Suprapubic skin (tissue), 4 donors: ENCODE measurements at regions not wholly inside any gene's neighbourhood (a gene's known extent, or its start where the extent isn't known, plus 50 kb on each side); places are given as distances from the start of the nearest gene placed in this dataset.

Experiments
- DNase-seq, 2 donors: peaks; one replicate each; pipeline ENCODE4 v3.0.0-alpha.2; 2019; ENCODE audit warnings: low spot score in 2 of 2
- H3K27ac ChIP-seq: fragments of 200-600 bp; sonication (generic); one replicate; pipeline ENCODE4 v1.5.1; 2019
- H3K27me3 ChIP-seq: fragments of 200-600 bp; sonication (generic); one replicate; pipeline ENCODE4 v1.5.1; 2019
- H3K36me3 ChIP-seq: fragments of 200-600 bp; sonication (generic); one replicate; pipeline ENCODE4 v1.5.1; 2019
- H3K4me1 ChIP-seq: fragments of 200-600 bp; sonication (generic); one replicate; pipeline ENCODE4 v1.5.1; 2019
- H3K4me3 ChIP-seq: fragments of 200-600 bp; sonication (generic); one replicate; pipeline ENCODE4 v1.5.1; 2019; ENCODE audit warnings: mild to moderate bottlenecking
- H3K9me3 ChIP-seq: fragments of 200-600 bp; sonication (generic); one replicate; pipeline ENCODE4 v1.5.1; 2019
- EP300 ChIP-seq: sonication (generic); formaldehyde crosslinking; IDR thresholded peaks from one replicate; pipeline ENCODE4 v1.6.1; 2017; ENCODE audit warnings: antibody characterized with exemption
- POLR2A ChIP-seq, 2 donors: fragments of 450-650 bp; IDR thresholded peaks; one replicate each; pipeline ENCODE4 v1.6.1; 2017; ENCODE audit warnings: antibody characterized with exemption in 2 of 2, mild to moderate bottlenecking in 2 of 2, moderate library complexity in 2 of 2
- POLR2AphosphoS5 ChIP-seq, 3 donors: sonication (generic); formaldehyde crosslinking; IDR thresholded peaks; one replicate each; pipeline ENCODE4 v1.6.1; 2017; ENCODE audit warnings: antibody characterized with exemption in 3 of 3
- WGBS: methylation state at CpG from one replicate; pipeline ENCODE4 v1.1.5; 2018; 5-methylcytosine and 5-hydroxymethylcytosine counted together
- TF ChIP-seq, protein P1 (sequence below), 2 donors: fragments of 200-600 bp in 1 of 2; fragments of 450-650 bp in 1 of 2; sonication (generic) in 1 of 2; IDR thresholded peaks; one replicate each; pipeline ENCODE4 v1.5.1; 2016 to 2019; ENCODE audit warnings: antibody characterized with exemption in 2 of 2, mild to moderate bottlenecking in 1 of 2, moderate library complexity in 1 of 2

DNA sequence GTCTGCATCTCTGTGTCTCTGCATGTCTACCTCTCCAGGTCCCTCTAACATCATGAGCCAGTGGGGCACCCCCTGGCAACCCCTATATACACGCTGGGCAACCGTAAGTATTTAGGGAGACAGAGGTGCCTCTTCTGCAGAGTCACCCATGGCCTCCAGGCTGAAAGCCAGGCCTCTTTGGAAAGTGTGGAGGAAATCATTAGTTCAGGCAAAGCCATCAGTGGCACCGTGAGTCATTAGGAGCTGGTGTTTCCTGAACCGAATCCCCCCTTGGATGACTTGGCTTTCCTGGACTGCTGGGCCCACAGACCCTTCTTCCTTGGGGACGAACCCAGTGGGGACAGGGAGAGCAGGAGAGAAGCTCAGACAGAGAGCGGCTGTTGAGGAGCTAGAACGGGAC, 174.8 kb downstream of the OLFM1 start:
- WGBS: 42% methylated on average over 4 of the region's 7 CpGs
- H3K4me3 ChIP-seq: no peak overlapping the region
- H3K36me3 ChIP-seq: no peaks in the 10 kb centered on the region
- no peak for DNase-seq
- no peaks in the 10 kb centered on the region for H3K9me3 ChIP-seq
- no peaks in the 10 kb centered on the region for H3K4me1 ChIP-seq
- peaks cover 78% of the 10 kb centered on the region for H3K27me3 ChIP-seq
- TF ChIP-seq, protein P1, sequence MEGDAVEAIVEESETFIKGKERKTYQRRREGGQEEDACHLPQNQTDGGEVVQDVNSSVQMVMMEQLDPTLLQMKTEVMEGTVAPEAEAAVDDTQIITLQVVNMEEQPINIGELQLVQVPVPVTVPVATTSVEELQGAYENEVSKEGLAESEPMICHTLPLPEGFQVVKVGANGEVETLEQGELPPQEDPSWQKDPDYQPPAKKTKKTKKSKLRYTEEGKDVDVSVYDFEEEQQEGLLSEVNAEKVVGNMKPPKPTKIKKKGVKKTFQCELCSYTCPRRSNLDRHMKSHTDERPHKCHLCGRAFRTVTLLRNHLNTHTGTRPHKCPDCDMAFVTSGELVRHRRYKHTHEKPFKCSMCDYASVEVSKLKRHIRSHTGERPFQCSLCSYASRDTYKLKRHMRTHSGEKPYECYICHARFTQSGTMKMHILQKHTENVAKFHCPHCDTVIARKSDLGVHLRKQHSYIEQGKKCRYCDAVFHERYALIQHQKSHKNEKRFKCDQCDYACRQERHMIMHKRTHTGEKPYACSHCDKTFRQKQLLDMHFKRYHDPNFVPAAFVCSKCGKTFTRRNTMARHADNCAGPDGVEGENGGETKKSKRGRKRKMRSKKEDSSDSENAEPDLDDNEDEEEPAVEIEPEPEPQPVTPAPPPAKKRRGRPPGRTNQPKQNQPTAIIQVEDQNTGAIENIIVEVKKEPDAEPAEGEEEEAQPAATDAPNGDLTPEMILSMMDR (IDR thresholded peaks at IDR 0.05): no peak
- TF ChIP-seq POLR2A (IDR thresholded peaks at IDR 0.05): no peak
- TF ChIP-seq POLR2AphosphoS5 (IDR thresholded peaks at IDR 0.05): no peak
- TF ChIP-seq EP300: no peak
- no peak overlapping the region for H3K27ac ChIP-seq

DNA sequence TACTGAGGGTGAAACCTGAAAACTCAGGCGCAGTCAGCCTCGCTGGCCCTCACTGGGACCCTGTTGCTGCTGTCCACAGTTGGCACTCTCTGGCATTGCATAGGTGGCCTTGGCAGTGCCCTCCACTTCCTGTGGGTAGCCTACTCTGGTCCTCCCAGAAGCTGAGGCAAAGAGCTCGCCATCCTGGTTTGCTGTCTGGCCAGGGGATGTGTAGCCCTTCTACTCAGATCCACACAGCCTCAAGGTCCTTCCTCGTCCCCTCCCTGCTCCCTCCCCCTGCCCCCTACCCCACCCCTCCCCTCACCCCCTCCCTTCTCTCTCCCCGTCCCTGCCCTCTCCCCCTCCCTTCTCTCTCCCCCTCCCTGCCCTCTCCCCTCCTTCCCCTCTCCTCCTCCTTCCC, 176.0 kb downstream of the OLFM1 start:
- Histone ChIP-seq H3K27ac (no peak overlapping the region), H3K27me3 (peaks cover 81% of the 10 kb centered on the region), H3K9me3 (no peaks in the 10 kb centered on the region), H3K36me3 (no peaks in the 10 kb centered on the region), H3K4me3 (no peak overlapping the region), H3K4me1 (no peaks in the 10 kb centered on the region)
- 32% methylated on average over 3 of the region's 5 CpGs for WGBS
- no peak for DNase-seq
- TF ChIP-seq, protein P1 (IDR thresholded peaks at IDR 0.05): no peak
- TF ChIP-seq POLR2A (IDR thresholded peaks at IDR 0.05): no peak

DNA sequence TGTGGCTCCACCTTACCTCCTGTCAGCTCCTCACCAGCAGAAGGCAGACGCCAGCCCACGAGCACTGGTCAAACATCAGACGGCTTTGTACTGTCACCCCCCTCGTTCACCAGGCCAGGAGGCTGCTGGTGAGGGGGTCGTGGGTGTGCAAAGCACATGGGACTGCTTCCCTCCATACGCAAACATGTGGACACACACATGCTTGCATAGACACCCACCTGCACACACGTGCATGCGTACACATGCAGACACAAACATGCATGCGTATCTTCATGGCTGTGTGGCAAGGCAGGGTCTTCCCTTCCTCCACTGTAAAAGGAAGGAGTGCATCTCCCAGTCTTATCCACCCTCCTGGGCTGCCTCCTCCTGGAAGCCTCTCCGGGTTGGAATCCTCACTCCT, 178.5 kb downstream of the OLFM1 start:
- no peaks in the 10 kb centered on the region for H3K4me1 ChIP-seq
- H3K4me3 ChIP-seq: no peak overlapping the region
- H3K36me3 ChIP-seq: no peaks in the 10 kb centered on the region
- TF ChIP-seq, protein P1 (IDR thresholded peaks at IDR 0.05): no peak
- TF ChIP-seq POLR2A (IDR thresholded peaks at IDR 0.05) (no peak), POLR2AphosphoS5 (IDR thresholded peaks at IDR 0.05) (no peak), EP300 (no peak)
- no peak overlapping the region for H3K27ac ChIP-seq
- no peak for DNase-seq
- 61% methylated on average over 10 of the region's 10 CpGs for WGBS
- H3K9me3 ChIP-seq: no peaks in the 10 kb centered on the region
- H3K27me3 ChIP-seq: peaks cover 80% of the 10 kb centered on the region

DNA sequence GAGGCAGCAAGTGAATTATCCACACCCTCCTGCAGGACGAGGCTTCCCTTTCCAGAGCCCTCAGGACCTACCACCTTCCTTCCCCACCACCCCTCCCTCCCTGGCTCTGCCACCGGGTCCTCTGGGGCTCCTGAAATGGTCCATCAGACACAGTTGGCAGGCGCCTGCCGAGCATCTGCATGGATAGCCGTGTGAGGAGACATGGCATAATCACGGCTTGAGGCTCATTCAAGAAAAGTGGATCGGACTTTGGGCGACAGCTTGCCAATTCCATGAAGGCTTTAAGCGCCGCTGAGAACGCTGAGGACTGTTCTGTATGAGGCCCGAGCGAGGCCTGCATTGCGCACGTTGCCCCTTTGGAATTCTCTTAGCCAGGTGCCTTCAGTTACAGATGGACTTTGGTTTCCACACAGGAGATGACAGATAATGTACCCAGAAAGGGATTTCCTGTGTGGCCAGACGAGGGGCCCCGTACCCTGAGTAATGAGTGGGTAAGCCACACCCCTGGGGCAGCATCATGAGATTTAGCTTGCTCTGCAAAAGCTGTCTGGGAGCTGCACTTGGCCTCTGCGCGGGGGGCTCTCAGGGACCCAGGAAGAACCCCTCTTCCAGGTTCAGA, 179.8 kb downstream of the OLFM1 start:
- no peaks in the 10 kb centered on the region for H3K36me3 ChIP-seq
- H3K4me3 ChIP-seq: no peak overlapping the region
- DNase-seq: no peak
- no peaks in the 10 kb centered on the region for H3K9me3 ChIP-seq
- H3K4me1 ChIP-seq: no peaks in the 10 kb centered on the region
- no peak overlapping the region for H3K27ac ChIP-seq
- H3K27me3 ChIP-seq: peaks cover 79% of the 10 kb centered on the region
- WGBS: 81% methylated on average over 15 of the region's 19 CpGs
- TF ChIP-seq POLR2AphosphoS5 (IDR thresholded peaks at IDR 0.05): no peak
- TF ChIP-seq EP300: no peak
- TF ChIP-seq, protein P1 (IDR thresholded peaks at IDR 0.05): no peak
- TF ChIP-seq POLR2A (IDR thresholded peaks at IDR 0.05): no peak

DNA sequence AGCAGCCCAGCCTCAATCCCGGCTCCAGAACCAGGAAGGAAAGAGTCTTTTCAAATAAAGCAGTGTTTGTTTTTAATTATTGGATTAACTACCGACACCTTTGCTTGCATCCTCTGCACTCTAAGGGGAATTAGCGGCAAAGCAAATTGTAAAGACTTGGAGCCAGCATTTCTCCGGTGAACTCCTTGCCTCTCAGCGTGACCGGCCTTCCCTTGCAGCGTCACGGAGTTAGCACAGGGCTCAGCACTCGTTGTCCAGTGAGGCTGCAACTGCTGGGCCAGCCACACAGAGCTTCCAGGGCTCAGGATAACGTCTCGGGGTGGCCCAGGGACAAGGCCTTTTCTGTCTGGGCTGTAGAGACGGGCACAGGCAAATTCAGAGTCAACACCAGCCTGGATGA, 180.6 kb downstream of the OLFM1 start:
- no peak for TF ChIP-seq POLR2AphosphoS5 (IDR thresholded peaks at IDR 0.05)
- TF ChIP-seq, protein P1 (IDR thresholded peaks at IDR 0.05): no peak
- H3K4me3 ChIP-seq: no peak overlapping the region
- H3K27ac ChIP-seq: no peak overlapping the region
- no peaks in the 10 kb centered on the region for H3K4me1 ChIP-seq
- DNase-seq: no peak
- WGBS: 58% methylated on average over 10 of the region's 12 CpGs
- no peaks in the 10 kb centered on the region for H3K36me3 ChIP-seq
- no peaks in the 10 kb centered on the region for H3K9me3 ChIP-seq
- H3K27me3 ChIP-seq: peaks cover 79% of the 10 kb centered on the region
